Cardiac septum (tissue), 1 donor: ENCODE measurements at regions not wholly inside any gene's neighbourhood (a gene's known extent, or its start where the extent isn't known, plus 50 kb on each side); places are given as distances from the start of the nearest gene placed in this dataset.
"Not testable (repeated sequence)": the region's sequence is repeated elsewhere in the genome, so short reads cannot be mapped to it uniquely, and the experiment has no call there.

Experiments used
- DNase-seq: peaks from one replicate; pipeline ENCODE4 v3.0.0-alpha.2; 2020; ENCODE audit warnings: low spot score
- intact Hi-C: fragments of 100-400 bp; cut with DNase I; formaldehyde crosslinking; loops from one replicate; pipeline ENCODE4 v1.14.0; 2022
- donor health status: DM: no; HTN: no; CAD: no.

DNA sequence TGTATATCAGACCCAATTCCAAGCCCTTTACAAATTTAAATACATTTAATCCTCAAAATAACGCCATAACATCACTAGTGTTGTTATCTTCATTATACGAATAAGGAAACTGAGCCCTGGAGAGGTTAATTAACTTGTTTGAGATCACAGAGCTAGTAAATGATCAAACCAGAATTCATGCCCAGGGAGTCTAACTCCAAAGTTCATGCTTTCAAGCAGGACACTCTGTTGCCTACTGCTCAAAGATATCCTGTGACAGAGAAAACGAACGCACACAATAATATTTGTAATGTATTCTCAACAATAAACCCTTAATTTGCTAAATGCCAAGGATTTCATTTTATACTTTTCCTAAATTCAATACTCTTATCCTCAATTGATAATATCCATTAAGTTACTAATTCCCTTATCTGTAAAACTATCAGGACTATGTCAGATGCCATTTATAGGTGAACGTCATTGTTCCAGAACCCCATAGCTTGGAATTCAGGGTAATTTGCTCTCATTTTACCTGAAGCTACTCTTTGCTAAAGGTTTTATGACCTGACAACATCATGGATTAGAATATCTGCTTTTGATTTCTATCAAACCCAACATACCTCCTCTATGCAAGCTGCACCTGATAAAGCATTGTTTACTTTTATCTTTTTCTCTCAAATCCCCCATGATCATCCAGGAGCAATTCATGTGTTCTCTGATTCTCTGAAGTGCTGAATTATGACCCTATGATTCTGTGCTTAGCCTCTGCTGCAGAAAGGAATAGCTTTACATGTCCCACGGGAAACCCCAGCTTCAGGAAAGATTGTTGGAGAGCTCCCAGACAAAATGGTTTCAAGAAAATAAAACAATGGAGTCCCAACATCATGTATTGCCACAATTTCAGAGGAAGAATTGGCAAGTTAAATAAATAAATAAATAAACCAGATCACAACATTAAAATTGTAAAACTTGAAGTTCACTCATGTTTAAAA is 150.2 kb upstream of the CDK1 start:
- intact Hi-C loops, result no loop called here
- no peak for DNase-seq

DNA sequence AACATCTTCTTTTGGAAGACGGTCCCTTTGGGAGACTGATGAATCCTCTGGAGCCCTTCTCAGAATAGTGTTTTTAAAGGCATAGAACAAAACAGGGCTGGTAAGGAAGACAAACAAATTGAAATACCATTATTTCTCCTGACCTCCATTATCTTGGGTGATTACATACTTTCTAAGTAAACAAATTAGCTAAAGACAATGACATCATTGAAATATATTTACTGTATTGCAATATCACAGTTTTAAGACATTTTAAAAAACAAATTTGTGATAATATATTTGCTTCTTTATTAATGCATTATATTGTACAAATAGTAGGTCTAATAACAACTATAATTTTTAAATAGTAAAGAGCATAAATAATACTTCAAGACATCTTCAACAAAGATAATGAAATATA is 152.2 kb upstream of the CDK1 start:
- intact Hi-C loops, result no loop called here
- DNase-seq, result no peak

DNA sequence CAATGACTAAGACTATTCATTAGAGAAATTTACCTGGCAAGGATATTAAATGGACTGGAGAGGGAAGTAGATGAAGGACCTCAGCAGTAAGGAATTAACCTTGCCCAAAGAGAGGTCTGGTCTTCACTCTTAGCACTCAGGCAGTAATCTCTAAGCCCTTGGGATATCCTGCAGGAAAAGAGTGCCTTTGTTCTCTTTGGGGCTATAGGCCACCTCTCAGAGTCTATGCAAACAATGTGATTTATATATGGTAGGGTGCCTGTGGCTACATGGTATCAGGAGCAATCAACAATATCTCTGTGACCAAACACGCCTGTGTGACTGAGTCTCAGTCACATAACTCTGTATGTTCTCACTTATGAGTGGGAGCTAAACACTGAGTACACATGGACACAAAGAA is 154.7 kb upstream of the CDK1 start:
- DNase-seq, result no peak
- intact Hi-C loops, result no loop called here

DNA sequence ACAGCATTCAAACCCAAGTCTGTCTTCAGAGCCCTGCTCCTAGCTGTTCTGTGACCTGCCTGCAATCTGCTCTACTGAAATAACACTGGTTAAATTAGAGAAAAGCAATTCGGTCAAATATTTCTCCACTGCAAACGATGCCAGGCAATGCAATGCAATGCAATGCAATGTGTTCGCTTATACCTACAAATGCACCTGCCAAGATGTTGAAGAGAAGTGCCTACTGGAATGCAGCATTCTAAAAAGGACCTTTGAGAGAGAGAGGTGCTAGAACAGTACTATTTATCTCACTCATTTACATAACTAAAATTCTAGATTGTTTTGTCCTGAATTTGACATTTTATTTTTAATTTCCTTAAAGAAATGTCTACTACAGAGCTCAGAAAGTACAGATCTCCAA is 157.3 kb upstream of the CDK1 start:
- intact Hi-C loops, result no loop called here
- DNase-seq, result no peak

DNA sequence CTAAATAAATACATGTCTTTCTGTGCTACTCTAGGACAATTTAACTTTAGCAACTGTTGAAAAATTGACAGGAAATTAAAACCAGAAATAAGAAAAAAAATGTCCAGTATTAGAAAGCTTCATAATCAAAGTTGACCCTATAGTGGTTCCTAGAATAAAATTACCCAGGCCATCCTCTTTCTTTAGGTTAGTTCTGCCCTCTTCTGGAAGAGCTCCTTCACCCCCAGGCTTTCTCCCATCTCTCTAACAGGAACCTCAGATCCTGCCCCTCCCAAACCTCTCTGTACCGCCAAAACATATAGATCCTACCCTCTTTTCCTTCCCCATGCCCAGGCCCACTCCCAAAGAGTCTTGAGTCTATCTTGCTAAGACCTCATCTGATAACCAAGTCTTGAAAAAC is 159.4 kb upstream of the CDK1 start:
- intact Hi-C loops, result no loop called here
- no peak for DNase-seq

DNA sequence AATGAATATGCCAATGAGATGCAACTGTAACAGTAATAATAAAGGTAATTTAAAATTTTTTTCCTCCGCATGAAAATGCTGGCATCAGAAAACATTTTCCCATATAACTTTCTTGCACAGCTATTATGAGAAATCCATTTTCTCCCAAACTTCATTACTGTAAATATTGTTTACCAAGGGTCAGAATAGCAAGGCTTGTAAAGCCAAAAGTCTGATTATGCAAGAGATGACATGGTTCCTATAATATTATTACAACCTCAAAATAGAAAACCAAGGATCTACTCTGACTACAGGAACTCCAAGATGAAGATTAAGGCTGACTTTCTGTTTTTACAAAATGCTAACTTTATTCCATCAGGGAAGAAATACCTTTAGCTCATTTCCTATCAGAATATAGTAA is 162.7 kb upstream of the CDK1 start:
- DNase-seq, result no peak
- intact Hi-C loops, result no loop called here

DNA sequence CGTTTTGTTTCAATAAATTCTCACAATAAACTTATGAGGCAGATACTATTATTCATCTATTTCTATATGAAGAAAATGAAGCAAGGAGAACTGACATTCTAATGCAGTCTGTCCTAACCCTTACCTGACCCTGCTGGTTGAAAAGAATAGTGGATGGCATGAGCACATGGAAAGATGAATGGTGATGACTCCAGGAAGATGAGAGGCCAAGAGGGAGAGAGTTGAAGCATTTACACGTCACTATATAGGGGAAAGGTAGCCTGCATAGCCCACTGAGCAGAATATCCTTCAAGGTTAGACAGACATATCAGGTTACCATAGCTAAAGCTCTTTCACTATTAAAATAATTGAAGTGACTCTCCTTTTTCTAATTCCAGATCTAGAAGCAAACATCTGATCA is 163.9 kb upstream of the CDK1 start:
- no peak for DNase-seq
- intact Hi-C loops, result no loop called here

DNA sequence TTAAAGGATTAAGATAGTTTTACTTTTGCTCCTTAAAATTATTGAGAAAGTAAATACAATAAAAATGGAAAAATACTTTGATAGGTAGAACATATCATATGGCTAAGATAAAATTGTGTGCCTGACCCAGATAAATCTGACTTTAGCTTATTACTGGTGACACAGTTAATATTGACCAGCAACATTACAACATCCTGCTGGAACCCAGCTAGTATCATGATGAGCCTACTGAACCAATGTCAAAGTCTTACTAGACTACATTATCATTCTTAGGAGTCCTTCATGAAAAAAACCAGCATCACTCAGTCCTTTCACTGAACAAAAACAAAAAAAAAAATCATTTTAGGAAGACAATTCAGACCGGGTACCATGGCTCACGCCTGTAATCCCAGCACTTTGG is 164.8 kb upstream of the CDK1 start:
- DNase-seq, result no peak
- intact Hi-C loops, result no loop called here

DNA sequence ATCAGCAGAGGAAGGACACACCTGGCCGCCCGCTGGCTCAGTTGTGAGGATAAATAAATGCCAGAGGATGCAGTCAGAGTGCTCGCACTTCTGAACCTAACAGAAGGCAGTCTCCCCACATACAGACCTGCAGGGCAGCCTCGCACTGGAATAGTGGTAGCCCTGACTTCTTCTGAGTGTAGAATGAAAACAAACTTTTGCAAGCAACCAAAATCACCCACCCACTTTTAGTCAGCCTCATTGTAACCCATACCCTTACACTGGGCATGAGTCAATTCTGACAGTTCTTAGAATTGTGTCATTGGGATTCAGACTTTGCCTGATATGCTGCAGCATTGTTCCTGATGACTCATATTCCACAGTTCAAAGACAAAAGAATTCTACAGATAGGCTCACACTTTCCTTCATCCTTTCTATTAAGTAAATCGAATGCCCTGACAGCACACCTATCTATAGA is 167.0 kb upstream of the CDK1 start:
- no peak for DNase-seq
- intact Hi-C loops, result no loop called here

DNA sequence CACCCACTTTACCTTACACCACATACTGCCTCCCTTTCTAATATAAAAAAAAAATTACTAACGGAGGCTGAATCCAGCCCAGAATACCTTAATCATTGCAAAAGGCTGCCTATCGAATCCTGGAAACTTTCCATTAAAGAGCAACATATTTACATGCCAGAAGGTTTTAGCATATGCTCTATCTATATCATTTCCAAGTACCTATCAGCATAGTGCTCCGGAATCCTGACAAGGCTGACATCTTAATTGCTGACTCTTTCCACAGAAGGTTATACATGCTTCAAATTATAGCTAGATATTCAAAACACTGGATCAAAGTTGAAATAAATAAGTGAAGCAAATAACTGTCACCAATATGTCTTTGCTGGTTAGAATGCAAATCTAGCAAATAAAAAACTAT is 170.9 kb upstream of the CDK1 start:
- intact Hi-C loops, result no loop called here
- no peak for DNase-seq

DNA sequence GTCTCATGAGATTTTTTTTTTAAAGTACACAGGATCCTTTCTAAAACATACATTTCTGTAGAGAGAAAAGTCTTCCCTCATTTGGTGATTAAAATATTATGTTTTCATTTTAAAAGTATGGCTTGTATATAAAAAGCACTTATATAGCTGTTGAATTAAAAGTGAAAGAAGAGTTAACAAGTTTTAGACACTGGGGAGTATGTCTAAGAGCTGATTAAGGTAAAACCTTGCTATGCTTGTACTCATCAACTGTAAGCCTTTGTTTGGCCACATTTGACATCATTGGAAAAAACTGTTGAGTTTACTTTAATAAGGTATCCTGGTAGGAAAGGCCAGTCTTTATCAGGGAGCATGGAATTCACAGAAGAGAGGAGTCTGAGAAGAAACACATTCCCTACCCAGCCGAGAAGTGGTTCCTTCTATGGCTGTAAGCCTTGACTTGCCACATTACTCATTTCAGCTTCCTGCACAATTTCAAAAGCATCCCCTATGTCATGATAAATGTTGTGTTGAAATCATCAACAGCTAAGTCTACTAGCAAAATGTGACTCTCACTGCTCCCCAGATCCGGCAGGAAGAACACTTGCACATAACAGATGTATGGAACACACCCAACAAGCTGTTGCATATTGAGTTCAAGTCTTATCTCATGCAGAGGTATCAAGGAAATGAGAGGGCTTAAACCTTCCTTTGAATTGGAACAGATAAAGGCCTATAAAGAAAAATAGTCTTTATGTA is 171.8 kb upstream of the CDK1 start:
- DNase-seq, result no peak
- intact Hi-C loops, result no loop called here

DNA sequence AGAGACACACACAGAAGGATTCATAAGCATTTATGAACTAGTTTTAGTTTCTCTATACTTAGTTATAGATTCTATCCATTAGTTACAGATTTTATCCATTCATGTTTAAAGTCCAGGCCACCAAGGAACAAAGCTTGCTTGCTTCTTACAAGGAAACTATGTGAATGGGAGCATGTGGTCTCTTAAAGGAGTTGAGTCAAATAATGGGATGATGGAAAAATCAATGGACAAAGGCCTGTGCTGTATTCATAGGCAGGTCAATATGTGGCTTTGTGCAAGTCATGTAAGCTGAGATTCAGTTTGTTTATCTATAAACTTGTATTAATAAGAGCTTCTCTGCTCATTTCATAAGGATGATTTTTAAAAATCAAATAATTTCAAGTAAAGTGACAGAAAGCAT is 172.8 kb upstream of the CDK1 start:
- DNase-seq, result no peak
- intact Hi-C loops, result no loop called here

DNA sequence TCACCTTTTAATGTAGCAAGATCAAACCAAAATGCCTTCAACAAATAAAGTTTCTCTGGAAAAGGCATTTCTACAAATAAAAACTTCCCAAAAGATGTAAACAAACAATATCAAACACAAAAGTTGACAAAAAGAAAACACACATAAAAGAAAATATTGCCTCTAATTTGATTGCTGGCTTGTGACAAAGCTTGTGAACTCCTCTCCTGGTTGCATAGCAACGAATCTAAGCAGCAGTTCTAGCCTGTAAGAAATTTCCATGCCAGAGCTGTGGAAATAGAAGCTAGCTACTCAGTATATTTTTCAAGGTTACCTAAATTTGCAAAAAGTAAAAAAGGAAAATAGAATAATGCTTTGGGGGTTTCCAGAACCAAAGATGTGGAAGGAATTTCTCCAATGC is 173.9 kb upstream of the CDK1 start:
- DNase-seq, result no peak
- intact Hi-C loops, result no loop called here

DNA sequence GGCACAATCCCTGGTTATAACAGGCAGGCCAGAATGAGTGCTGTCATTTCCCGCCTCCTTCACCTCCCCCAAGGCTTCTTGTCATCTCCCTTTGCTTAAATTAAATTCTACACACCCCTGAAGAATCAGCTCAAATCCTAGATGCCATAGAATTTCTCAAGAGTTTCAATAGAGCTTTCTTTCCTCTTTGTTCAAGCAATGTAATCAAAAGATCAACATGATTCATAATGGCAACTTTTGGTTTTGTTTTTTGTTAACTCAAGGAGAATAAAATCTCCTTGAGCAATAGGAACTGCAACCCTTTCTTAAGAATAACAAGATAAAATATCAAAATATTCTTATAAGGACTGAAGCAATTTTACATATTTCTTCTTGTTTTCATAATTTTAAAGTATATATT is 180.8 kb upstream of the CDK1 start:
- intact Hi-C loops, result no loop called here
- DNase-seq, result no peak

DNA sequence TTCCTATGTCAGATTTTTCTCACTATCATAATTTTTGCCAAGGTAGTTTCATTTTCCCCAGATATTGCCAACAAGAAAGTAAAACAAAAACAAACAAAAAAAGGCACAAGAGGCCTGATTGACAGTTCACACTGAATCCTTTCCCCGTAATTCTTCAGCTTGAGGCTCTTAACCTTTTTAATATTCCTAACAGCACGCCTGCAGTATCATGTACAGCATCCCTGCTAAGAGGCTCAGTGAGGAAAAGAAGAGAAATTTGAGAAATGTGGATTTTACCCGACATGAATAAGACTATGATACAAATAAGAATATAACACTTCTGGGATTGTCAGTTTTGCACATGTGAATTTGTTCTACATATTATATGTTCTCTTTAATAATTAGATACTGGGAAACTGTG is 182.4 kb upstream of the CDK1 start:
- intact Hi-C loops, result no loop called here
- no peak for DNase-seq

DNA sequence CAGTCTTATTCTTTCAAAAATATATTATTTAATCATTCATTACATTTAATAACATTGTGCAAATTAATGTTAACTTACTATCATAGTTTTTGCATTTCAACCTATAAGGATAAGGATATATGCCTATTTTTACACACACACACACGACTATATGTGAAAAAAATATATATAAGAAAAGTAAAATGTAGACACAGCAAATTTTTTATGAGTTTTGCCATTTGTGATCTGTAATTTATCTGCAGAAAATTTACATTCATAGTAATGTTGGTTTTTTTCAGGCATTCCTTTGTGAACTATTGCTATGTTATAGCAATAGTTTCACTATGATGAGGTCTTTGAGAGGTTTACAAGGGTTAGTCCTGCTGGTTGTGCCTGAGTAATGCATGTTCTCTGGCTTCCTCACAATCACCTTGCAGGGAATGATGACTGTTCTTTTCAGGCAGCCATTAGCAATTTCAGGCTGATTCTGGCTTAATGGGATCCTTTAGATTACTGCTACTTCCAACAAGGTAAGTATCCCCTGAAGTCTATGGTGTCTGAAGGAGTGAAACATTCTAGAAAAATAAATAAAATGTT is 183.7 kb upstream of the CDK1 start:
- intact Hi-C loops, result no loop called here
- DNase-seq, result no peak

DNA sequence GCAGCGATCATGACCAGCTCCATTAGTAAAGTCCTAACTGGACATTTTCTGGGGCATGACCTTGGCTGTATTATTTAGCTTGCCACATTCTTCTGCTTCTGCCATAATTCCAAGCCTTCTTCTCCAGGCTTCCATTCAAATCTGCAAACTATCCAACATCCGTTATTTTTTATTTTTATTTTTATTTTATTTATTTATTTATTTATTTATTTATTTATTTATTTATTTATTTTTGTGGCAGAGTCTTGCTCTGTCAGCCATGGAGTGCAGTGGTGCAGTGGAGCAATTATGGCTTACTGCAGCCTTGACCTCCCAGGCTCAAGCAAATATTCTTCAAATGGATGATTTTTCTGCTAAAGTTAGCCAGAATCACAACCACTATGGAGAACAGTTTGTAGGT is 187.2 kb upstream of the CDK1 start:
- intact Hi-C loops, result no loop called here
- no peak for DNase-seq

DNA sequence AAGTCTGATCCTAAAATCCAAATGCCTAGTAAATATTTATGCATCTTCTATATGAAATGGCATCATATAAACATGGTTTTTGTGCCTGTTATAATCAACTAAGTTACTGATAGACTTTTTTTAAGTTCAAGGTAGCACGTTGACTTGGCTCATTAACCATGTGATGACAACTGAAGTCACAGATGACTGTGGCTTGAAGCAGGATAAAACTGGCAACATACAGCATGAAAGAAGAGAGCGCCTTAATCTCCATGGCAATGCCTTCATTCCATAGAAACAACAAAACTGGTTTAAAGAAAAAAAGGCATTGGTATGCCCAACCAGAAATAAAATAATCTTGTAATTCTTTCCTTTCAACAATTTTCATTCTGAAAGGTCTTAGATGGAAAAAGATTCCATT is 188.9 kb upstream of the CDK1 start:
- intact Hi-C loops, result no loop called here
- DNase-seq, result no peak

DNA sequence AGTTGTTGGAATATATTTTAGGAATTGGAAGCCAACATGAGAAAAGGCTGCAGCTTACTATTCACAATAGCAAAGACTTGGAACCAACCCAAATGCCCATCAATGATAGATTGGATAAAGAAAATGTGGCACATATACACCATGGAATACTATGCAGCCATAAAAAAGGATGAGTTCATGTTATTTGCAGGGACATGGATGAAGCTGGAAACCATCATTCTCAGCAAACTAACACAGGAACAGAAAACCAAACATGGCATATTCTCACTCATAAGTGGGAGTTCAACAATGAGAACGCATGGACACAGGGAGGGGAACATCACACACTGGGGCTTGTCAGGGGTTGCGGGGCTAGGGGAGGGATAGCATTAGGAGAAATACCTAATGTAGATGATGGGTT is 192.1 kb upstream of the ANK3 start:
- intact Hi-C loops, DNase-seq: not testable (repeated sequence)

DNA sequence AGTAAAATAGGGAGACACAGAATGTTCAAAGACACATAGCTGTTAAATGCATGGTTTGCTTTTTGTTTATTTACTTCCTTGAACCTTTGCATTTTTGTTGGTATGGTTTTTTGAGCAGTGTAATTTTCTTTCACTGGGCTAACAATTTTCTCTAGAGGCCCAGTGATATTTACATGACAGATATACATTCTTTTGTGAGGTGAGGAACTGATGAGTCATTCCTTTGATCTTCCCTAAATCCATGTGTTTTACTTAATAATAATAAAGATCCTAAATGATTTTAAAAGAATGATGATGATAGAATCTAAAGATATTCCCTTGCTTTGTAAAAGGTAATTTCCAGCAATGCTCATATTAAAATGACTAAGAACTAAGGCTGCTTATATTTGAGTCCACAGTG is 188.5 kb upstream of the ANK3 start:
- intact Hi-C loops, result loop anchor here (10.0 kb wide), 1 partner anchor 133 kb away; no protein-coding TSS in a partner anchor
- DNase-seq, result no peak
